Parathyroid adenoma (tissue), 2 donors: ENCODE measurements at regions not wholly inside any gene's neighbourhood (a gene's known extent, or its start where the extent isn't known, plus 50 kb on each side); places are given as distances from the start of the nearest gene placed in this dataset.

Experiments
- H2AFZ ChIP-seq: fragments of 300-600 bp; sonication (generic); one replicate; pipeline ENCODE4 v1.7.0; 2017; ENCODE audit warnings: antibody characterized with exemption, mild to moderate bottlenecking
- H3K27ac ChIP-seq: fragments of 300-600 bp; sonication (generic); one replicate; pipeline ENCODE4 v1.7.0; 2017
- H3K27me3 ChIP-seq: fragments of 300-600 bp; sonication (generic); one replicate; pipeline ENCODE4 v1.7.0; 2017; ENCODE audit warnings: low read length; ENCODE audit not compliant: control insufficient read depth, insufficient read depth
- H3K36me3 ChIP-seq: fragments of 300-600 bp; sonication (generic); one replicate; pipeline ENCODE4 v1.7.0; 2017; ENCODE audit warnings: low read length; ENCODE audit not compliant: control insufficient read depth, insufficient read depth
- H3K4me1 ChIP-seq: fragments of 300-600 bp; sonication (generic); one replicate; pipeline ENCODE4 v1.7.0; 2017; ENCODE audit warnings: control low read depth
- H3K4me2 ChIP-seq: fragments of 300-600 bp; sonication (generic); one replicate; pipeline ENCODE4 v1.7.0; 2017; ENCODE audit warnings: low read length
- H3K4me3 ChIP-seq: fragments of 300-600 bp; sonication (generic); one replicate; pipeline ENCODE4 v1.7.0; 2017; ENCODE audit warnings: low read depth, low read length
- H3K79me2 ChIP-seq: fragments of 300-600 bp; sonication (generic); one replicate; pipeline ENCODE4 v1.7.0; 2017; ENCODE audit warnings: control low read depth
- H3K9ac ChIP-seq: fragments of 300-600 bp; sonication (generic); one replicate; pipeline ENCODE4 v1.7.0; 2017; ENCODE audit warnings: mild to moderate bottlenecking
- H3K9me3 ChIP-seq: fragments of 300-600 bp; sonication (generic); one replicate; pipeline ENCODE4 v1.7.0; 2017; ENCODE audit warnings: low read length; ENCODE audit not compliant: control insufficient read depth
- TF ChIP-seq, protein P1 (sequence below): fragments of 300-600 bp; sonication (generic); IDR thresholded peaks from one replicate; pipeline ENCODE4 v1.7.0; 2017; ENCODE audit warnings: antibody characterized with exemption, mild to moderate bottlenecking
- donor health status: primary hyperparathyroidism.

DNA sequence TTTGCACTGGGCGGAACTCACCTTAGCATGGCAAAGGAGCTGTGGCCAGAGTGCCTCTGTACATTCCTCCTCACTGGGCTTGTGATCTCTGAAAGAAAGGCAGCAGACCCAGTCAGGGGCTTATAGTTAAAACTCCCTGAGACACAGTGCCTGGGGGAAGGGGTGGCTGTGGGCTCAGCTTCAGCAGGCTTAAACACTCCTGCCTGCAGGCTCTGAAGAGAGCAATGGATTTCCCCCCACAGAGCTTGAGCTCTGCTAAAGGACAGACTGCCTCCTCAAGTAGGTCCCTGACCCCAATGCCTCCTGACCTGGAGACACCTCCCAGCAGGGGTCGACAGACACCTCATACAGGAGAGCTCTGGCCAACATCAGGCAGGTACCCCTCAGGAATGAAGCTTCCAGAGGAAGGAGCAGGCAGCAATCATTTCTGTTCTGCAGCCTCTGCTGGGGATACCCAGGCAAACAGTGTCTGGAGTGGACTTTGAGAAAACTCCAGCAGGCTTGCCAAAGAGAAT, 327.5 kb upstream of the SLC16A7 start:
- Histone ChIP-seq H3K9me3 (no peaks in the 10 kb centered on the region), H3K79me2 (no peaks in the 10 kb centered on the region), H3K4me1 (no peaks in the 10 kb centered on the region), H3K4me2 (no peak overlapping the region), H3K36me3 (no peaks in the 10 kb centered on the region), H2AFZ (no peak overlapping the region), H3K4me3 (no peak overlapping the region), H3K27ac (no peak overlapping the region), H3K27me3 (no peaks in the 10 kb centered on the region), H3K9ac (no peak overlapping the region)
- TF ChIP-seq, protein P1, sequence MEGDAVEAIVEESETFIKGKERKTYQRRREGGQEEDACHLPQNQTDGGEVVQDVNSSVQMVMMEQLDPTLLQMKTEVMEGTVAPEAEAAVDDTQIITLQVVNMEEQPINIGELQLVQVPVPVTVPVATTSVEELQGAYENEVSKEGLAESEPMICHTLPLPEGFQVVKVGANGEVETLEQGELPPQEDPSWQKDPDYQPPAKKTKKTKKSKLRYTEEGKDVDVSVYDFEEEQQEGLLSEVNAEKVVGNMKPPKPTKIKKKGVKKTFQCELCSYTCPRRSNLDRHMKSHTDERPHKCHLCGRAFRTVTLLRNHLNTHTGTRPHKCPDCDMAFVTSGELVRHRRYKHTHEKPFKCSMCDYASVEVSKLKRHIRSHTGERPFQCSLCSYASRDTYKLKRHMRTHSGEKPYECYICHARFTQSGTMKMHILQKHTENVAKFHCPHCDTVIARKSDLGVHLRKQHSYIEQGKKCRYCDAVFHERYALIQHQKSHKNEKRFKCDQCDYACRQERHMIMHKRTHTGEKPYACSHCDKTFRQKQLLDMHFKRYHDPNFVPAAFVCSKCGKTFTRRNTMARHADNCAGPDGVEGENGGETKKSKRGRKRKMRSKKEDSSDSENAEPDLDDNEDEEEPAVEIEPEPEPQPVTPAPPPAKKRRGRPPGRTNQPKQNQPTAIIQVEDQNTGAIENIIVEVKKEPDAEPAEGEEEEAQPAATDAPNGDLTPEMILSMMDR = no peak

DNA sequence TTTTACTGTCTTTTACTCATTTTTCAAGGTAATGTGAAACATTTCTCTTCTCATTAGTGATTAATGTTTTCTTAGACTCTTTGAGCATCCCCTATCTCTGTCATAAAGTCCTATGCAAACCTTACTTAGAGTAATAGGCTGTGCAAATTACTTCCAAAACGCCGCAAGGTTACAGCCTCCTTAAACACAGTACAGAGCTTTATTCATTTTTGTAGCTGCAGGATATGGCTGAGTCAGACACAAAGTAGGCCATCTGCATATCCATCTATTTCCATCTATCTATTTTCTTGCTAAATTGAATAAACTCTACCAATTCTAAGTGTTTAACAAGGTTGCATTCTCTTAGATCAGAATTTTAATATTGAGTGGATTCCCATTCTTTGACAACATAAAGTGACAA, 335.6 kb upstream of the SLC16A7 start:
- H3K79me2 ChIP-seq = no peaks in the 10 kb centered on the region
- no peaks in the 10 kb centered on the region for H3K9me3 ChIP-seq
- H3K27me3 ChIP-seq = no peaks in the 10 kb centered on the region
- H3K27ac ChIP-seq = no peak overlapping the region
- H3K4me3 ChIP-seq = no peak overlapping the region
- TF ChIP-seq, protein P1 = no peak
- no peak overlapping the region for H3K9ac ChIP-seq
- no peak overlapping the region for H3K4me2 ChIP-seq
- H3K4me1 ChIP-seq = no peaks in the 10 kb centered on the region
- H3K36me3 ChIP-seq = no peaks in the 10 kb centered on the region
- no peak overlapping the region for H2AFZ ChIP-seq

DNA sequence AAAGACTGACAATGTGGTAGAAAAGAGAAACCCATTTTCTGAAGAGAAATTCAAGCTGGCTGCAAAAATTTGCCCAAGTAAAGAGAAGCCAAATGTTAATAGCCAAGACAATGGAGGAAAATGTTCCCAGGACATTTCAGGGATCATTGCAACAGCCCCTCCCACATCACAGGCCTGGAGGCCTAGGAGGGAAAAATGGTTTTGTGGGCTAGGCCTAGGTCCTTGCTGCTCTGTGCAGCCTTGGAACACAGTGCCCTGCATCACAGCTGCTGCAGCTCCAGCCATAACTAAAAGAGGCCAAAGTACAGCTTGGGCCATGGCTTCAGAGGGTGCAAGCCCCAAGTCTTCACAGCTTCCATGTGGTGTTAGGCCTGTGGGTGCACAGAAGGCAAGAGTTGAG, 332.4 kb upstream of the LRIG3 start:
- no peaks in the 10 kb centered on the region for H3K4me1 ChIP-seq
- H3K9me3 ChIP-seq = no peaks in the 10 kb centered on the region
- no peaks in the 10 kb centered on the region for H3K27me3 ChIP-seq
- TF ChIP-seq, protein P1 = no peak
- H3K4me3 ChIP-seq = no peak overlapping the region
- no peak overlapping the region for H2AFZ ChIP-seq
- no peak overlapping the region for H3K4me2 ChIP-seq
- H3K36me3 ChIP-seq = no peaks in the 10 kb centered on the region
- H3K27ac ChIP-seq = no peak overlapping the region
- no peaks in the 10 kb centered on the region for H3K79me2 ChIP-seq
- no peak overlapping the region for H3K9ac ChIP-seq

DNA sequence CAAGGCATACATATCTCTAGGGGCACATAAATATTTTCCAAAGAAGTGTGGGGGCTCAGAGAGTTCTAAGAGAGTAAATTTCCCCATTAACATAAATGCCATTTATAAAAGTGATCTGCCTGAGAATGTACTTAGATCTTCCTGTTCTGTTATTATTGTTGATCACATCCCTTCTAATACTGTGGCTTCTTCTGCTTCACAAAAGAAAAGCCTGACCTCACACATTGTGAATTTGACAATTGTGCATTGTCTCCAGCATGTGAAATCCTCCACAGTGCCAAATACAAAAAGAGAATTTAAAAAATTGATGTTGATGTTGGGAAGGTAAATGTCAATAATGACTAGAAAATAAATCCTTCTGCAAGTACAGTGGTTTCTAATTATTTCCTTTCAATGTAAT, 330.5 kb upstream of the LRIG3 start:
- no peaks in the 10 kb centered on the region for H3K27me3 ChIP-seq
- no peak overlapping the region for H3K27ac ChIP-seq
- no peaks in the 10 kb centered on the region for H3K36me3 ChIP-seq
- H2AFZ ChIP-seq = no peak overlapping the region
- no peak overlapping the region for H3K4me3 ChIP-seq
- H3K9ac ChIP-seq = no peak overlapping the region
- H3K79me2 ChIP-seq = no peaks in the 10 kb centered on the region
- TF ChIP-seq, protein P1 = no peak
- no peaks in the 10 kb centered on the region for H3K4me1 ChIP-seq
- no peak overlapping the region for H3K4me2 ChIP-seq
- H3K9me3 ChIP-seq = no peaks in the 10 kb centered on the region

DNA sequence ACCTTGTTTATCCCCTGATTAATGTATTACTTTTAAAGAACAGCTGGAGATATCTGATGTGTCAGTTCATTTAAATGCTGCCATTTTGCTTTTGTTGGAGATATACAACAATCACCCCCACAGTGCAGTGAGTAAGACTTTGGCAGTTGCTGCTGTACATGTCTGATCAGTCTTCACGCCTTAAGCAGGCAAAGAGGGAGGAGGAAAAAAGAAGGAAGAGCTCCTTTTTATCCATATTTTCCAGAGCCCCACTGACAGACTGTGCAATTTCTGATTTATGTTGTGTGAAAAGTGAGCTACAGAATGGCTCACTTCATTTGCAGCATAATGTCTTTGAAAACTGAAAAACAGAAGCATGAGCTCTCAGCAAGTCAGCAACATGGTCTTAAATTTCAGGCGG, 319.7 kb upstream of the LRIG3 start:
- TF ChIP-seq, protein P1 = no peak
- no peak overlapping the region for H2AFZ ChIP-seq
- no peaks in the 10 kb centered on the region for H3K9me3 ChIP-seq
- H3K4me1 ChIP-seq = no peaks in the 10 kb centered on the region
- no peaks in the 10 kb centered on the region for H3K79me2 ChIP-seq
- H3K36me3 ChIP-seq = no peaks in the 10 kb centered on the region
- no peaks in the 10 kb centered on the region for H3K27me3 ChIP-seq
- no peak overlapping the region for H3K4me3 ChIP-seq
- no peak overlapping the region for H3K4me2 ChIP-seq
- no peak overlapping the region for H3K9ac ChIP-seq
- H3K27ac ChIP-seq = no peak overlapping the region
